ENCODE measurements at regions not wholly inside any gene's neighbourhood (a gene's known extent, or its start where the extent isn't known, plus 50 kb on each side); places are given as distances from the start of the nearest gene placed in this dataset.

DNA sequence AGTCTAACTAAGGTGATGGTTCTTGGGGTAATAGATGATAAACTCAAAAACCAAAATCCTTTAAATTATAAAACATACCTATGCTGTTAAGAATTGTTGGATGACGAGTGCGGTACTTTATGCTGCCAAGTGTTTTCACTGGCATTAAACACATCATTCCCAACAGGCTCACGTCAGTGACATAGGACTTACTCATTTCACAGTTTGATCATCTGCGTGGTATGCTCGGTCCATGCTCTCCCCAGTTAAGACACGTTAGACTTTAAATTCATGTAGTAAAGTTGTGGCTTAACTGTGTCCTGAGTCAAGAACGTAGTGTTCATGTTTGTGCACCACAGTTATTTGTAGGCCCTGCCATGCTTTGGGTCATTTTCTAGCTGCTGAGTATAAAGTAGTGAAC, 125.6 kb upstream of the MYT1L start:
- no peak overlapping the region for H3K4me3 ChIP-seq (ENCODE audit: extremely low read depth in 1 of 4, insufficient read depth in 2 of 4, low read depth in 3 of 4, low read length in 4 of 4)
- no peak for DNase-seq (ENCODE audit: low read depth in 1 of 2, low spot score in 2 of 2)
- ChIA-PET POLR2A (ENCODE audit: partially characterized antibody) (no interaction called here), CTCF (ENCODE audit: partially characterized antibody) (no interaction called here)
- no peak overlapping the region for H2BK120ac ChIP-seq (replicated peaks; ENCODE audit: low read depth, low read length)
- no peak overlapping the region for H3K27ac ChIP-seq (ENCODE audit: low read depth, low read length)
- no peak overlapping the region for H3K14ac ChIP-seq (ENCODE audit: insufficient read length)
- H4K91ac ChIP-seq (replicated peaks; ENCODE audit: insufficient read length, low read length) = no peak overlapping the region
- H2BK20ac ChIP-seq (ENCODE audit: low read length) = no peak overlapping the region
- H3K4ac ChIP-seq (replicated peaks; ENCODE audit: insufficient read length, low read depth, low read length) = no peak overlapping the region
- H3K23ac ChIP-seq (ENCODE audit: insufficient read length) = no peak overlapping the region
- no peak overlapping the region for H4K8ac ChIP-seq (ENCODE audit: extremely low read depth, insufficient read depth, low read length)
- H4K20me1 ChIP-seq (replicated peaks in 1 of 2; ENCODE audit: control insufficient read depth in 1 of 2, insufficient read depth in 2 of 2, low read length in 2 of 2) = no peaks in the 10 kb centered on the region
- H3K36me3 ChIP-seq (ENCODE audit: control insufficient read depth in 2 of 4, insufficient read depth in 4 of 4, low read length in 3 of 4) = no peaks in the 10 kb centered on the region
- no peak overlapping the region for H2AK5ac ChIP-seq (ENCODE audit: low read depth, low read length)
- no peak overlapping the region for H4K5ac ChIP-seq (ENCODE audit: insufficient read length, low read depth, low read length)
- H3K79me1 ChIP-seq (ENCODE audit: low read depth, low read length) = no peaks in the 10 kb centered on the region
- H2AFZ ChIP-seq (ENCODE audit: low read length) = no peak overlapping the region
- H3K27me3 ChIP-seq (replicated peaks in 1 of 4; ENCODE audit: control insufficient read depth in 3 of 4, extremely low read depth in 1 of 4, insufficient read depth in 3 of 4, low read length in 3 of 4) = no peaks in the 10 kb centered on the region
- no peak overlapping the region for H2BK15ac ChIP-seq (ENCODE audit: low read length)
- H2BK12ac ChIP-seq (ENCODE audit: low read depth, low read length) = no peak overlapping the region
- no peak overlapping the region for H3K56ac ChIP-seq (replicated peaks; ENCODE audit: insufficient read length, low read depth, low read length)
- H3K79me2 ChIP-seq (ENCODE audit: control insufficient read depth in 1 of 2, insufficient read depth in 2 of 2, low read length in 2 of 2) = no peaks in the 10 kb centered on the region
- FAIRE-seq = no peak
- H3K9ac ChIP-seq (replicated peaks in 1 of 4; ENCODE audit: extremely low read depth in 1 of 4, low read depth in 3 of 4, low read length in 3 of 4) = no peak overlapping the region
- H3K9me3 ChIP-seq (ENCODE audit: insufficient read depth in 2 of 2, low read depth in 1 of 2, low read length in 1 of 2) = peaks cover 0 to 2% of the 10 kb centered on the region in 2 experiments; a peak in 2 of 4 replicates
- no peak overlapping the region for H3K4me2 ChIP-seq (ENCODE audit: insufficient read depth in 1 of 2, low read depth in 2 of 2, low read length in 2 of 2)
- H3K18ac ChIP-seq (ENCODE audit: extremely low read depth, low read length) = no peak overlapping the region
- H3K4me1 ChIP-seq (replicated peaks in 1 of 4; ENCODE audit: control insufficient read depth in 3 of 4, insufficient read depth in 4 of 4, low read length in 3 of 4) = no peaks in the 10 kb centered on the region; a peak in 1 of 7 replicates
- no peaks in the 10 kb centered on the region for H3K23me2 ChIP-seq (ENCODE audit: low read depth, low read length)
- WGBS, 2 experiments (ENCODE audit: extremely low coverage in 1 of 2, insufficient coverage in 1 of 2, insufficient read length in 1 of 2, insufficient replicate concordance in 2 of 2, low coverage in 1 of 2, low lambda C conversion rate in 2 of 2, missing lambda C conversion rate in 1 of 2) = 76% methylated on average over 7 of the region's 7 CpGs; no CpG with 5 or more reads in 1 of the 2 experiments
- no peak overlapping the region for H2BK5ac ChIP-seq (ENCODE audit: low read depth, low read length)
- no peak for TF ChIP-seq SIX5 (IDR thresholded peaks at IDR 0.05; ENCODE audit: low read depth, low read length)
- no peak for TF ChIP-seq BACH1 (IDR thresholded peaks at IDR 0.05; ENCODE audit: low read length)
- no peak for TF ChIP-seq NRF1 (IDR thresholded peaks at IDR 0.05; ENCODE audit: low read depth, low read length)
- no peak for TF ChIP-seq RNF2 (IDR thresholded peaks at IDR 0.05; ENCODE audit: borderline replicate concordance, low read depth, low read length, missing control alignments, poor library complexity, severe bottlenecking)
- TF ChIP-seq RXRA (IDR thresholded peaks at IDR 0.05; ENCODE audit: insufficient read depth, low read depth, low read length) = no peak
- no peak for TF ChIP-seq HDAC6 (IDR thresholded peaks at IDR 0.05; ENCODE audit: low read depth, low read length)
- TF ChIP-seq CBX8 (IDR thresholded peaks at IDR 0.05; ENCODE audit: borderline replicate concordance, low read depth, low read length) = no peak
- no peak for TF ChIP-seq CTBP2 (IDR thresholded peaks at IDR 0.05; ENCODE audit: borderline replicate concordance, insufficient read depth, insufficient read length, low read length)
- no peak for TF ChIP-seq CREB1 (IDR thresholded peaks at IDR 0.05)

Measured in H1 (cell line).